HEK293 (cell line): ENCODE measurements at regions not wholly inside any gene's neighbourhood (a gene's known extent, or its start where the extent isn't known, plus 50 kb on each side); places are given as distances from the start of the nearest gene placed in this dataset.
A peak's percentile ranks its signal among the peaks of the same experiment; 100 is the strongest.
"Not testable (repeated sequence)": the region's sequence is repeated elsewhere in the genome, so short reads cannot be mapped to it uniquely, and the experiment has no call there.

Experiments
- CTCF ChIA-PET: fragments of 350-600 bp; formaldehyde crosslinking; extraction: SDS; loops from one replicate; lab custom pipeline; 2021; ENCODE audit warnings: antibody characterized with exemption; lab: Yijun Ruan, JAX
- POLR2A ChIA-PET: fragments of 300-600 bp; formaldehyde crosslinking; extraction: SDS; loops from one replicate; lab custom pipeline; 2020; ENCODE audit warnings: antibody characterized with exemption, inconsistent platforms; lab: Yijun Ruan, JAX
- H3K27ac ChIP-seq: fragments of 200-500 bp; sonication (Bioruptor generic); 2 replicates; pipeline ENCODE4 v1.5.1; 2014; ENCODE audit warnings: low read depth, low read length, control low read depth, inconsistent platforms; ENCODE audit errors: extremely low read depth
- H3K36me3 ChIP-seq, 2 experiments: fragments of 200-500 bp in 1 of 2; sonication (Bioruptor generic) in 1 of 2; 1 replicate in 1 of 2; 2 replicates in 1 of 2; pipeline ENCODE4 v1.5.1; 2014 to 2017; ENCODE audit warnings: inconsistent platforms in 2 of 2, low read length in 2 of 2; ENCODE audit not compliant: control insufficient read depth in 2 of 2, insufficient read depth in 1 of 2
- H3K4me1 ChIP-seq: fragments of 200-500 bp; sonication (Bioruptor generic); 2 replicates; pipeline ENCODE4 v1.5.1; 2014; ENCODE audit warnings: mild to moderate bottlenecking, low read length, inconsistent platforms; ENCODE audit not compliant: control insufficient read depth, insufficient read depth
- H3K4me3 ChIP-seq: 2 replicates; pipeline ENCODE4 v1.5.1; 2011; ENCODE audit warnings: low read depth, mild to moderate bottlenecking, control low read depth, low read length, moderate library complexity
- H3K9me3 ChIP-seq: fragments of 200-500 bp; sonication (Bioruptor generic); 2 replicates; pipeline ENCODE4 v1.5.1; 2014; ENCODE audit warnings: low read depth, low read length, inconsistent platforms; ENCODE audit not compliant: control insufficient read depth, insufficient read depth
- BCL11A ChIP-seq: fragments of 450-650 bp; formaldehyde crosslinking; IDR thresholded peaks from 2 replicates; pipeline ENCODE4 v1.5.1; 2016; ENCODE audit warnings: low read depth, missing biosample characterization, missing genetic modification characterization
- BCL11B ChIP-seq: fragments of 450-650 bp; formaldehyde crosslinking; IDR thresholded peaks from 2 replicates; pipeline ENCODE4 v1.5.1; 2016; ENCODE audit warnings: low read depth, missing biosample characterization, missing genetic modification characterization
- PATZ1 ChIP-seq: fragments of 450-650 bp; formaldehyde crosslinking; IDR thresholded peaks from 2 replicates; pipeline ENCODE4 v1.5.1; 2016; ENCODE audit warnings: missing biosample characterization, missing genetic modification characterization
- PRDM10 ChIP-seq: fragments of 450-650 bp; formaldehyde crosslinking; IDR thresholded peaks from 2 replicates; pipeline ENCODE4 v1.5.1; 2016; ENCODE audit warnings: missing biosample characterization, missing genetic modification characterization
- PRDM6 ChIP-seq: fragments of 450-650 bp; formaldehyde crosslinking; IDR thresholded peaks from 2 replicates; pipeline ENCODE4 v1.5.1; 2017; ENCODE audit warnings: missing biosample characterization, missing genetic modification characterization
- SALL2 ChIP-seq: fragments of 450-650 bp; formaldehyde crosslinking; IDR thresholded peaks from 2 replicates; pipeline ENCODE4 v1.5.0; 2017; ENCODE audit warnings: missing biosample characterization, mild to moderate bottlenecking, missing genetic modification characterization, borderline replicate concordance
- ZBTB6 ChIP-seq: fragments of 450-650 bp; formaldehyde crosslinking; IDR thresholded peaks from 2 replicates; pipeline ENCODE4 v1.5.1; 2017; ENCODE audit warnings: missing biosample characterization, missing genetic modification characterization
- ZNF132 ChIP-seq: fragments of 450-650 bp; formaldehyde crosslinking; IDR thresholded peaks from 2 replicates; pipeline ENCODE4 v1.5.1; 2017; ENCODE audit warnings: missing biosample characterization, missing genetic modification characterization, borderline replicate concordance
- ZNF26 ChIP-seq: fragments of 450-650 bp; formaldehyde crosslinking; IDR thresholded peaks from 2 replicates; pipeline ENCODE4 v1.5.1; 2016; ENCODE audit warnings: missing biosample characterization, missing genetic modification characterization
- ZNF350 ChIP-seq: fragments of 450-650 bp; formaldehyde crosslinking; IDR thresholded peaks from 2 replicates; pipeline ENCODE4 v1.5.0; 2017; ENCODE audit warnings: missing biosample characterization, mild to moderate bottlenecking, missing genetic modification characterization
- ZNF670 ChIP-seq: fragments of 450-650 bp; formaldehyde crosslinking; IDR thresholded peaks from 2 replicates; pipeline ENCODE4 v1.5.1; 2016; ENCODE audit warnings: missing biosample characterization, missing genetic modification characterization, low read depth
- ZNF747 ChIP-seq: fragments of 450-650 bp; formaldehyde crosslinking; IDR thresholded peaks from 2 replicates; pipeline ENCODE4 v1.5.1; 2016; ENCODE audit warnings: missing biosample characterization, missing genetic modification characterization
- ZNF785 ChIP-seq: fragments of 450-650 bp; formaldehyde crosslinking; IDR thresholded peaks from 2 replicates; pipeline ENCODE4 v1.5.1; 2016; ENCODE audit warnings: missing biosample characterization, missing genetic modification characterization

GRCh38 chr5:110985882-110986281 lies 85.6 kb upstream of the TSLP start:
- H3K4me1 ChIP-seq, H3K36me3 ChIP-seq, POLR2A ChIA-PET, H3K4me3 ChIP-seq, H3K9me3 ChIP-seq, CTCF ChIA-PET, H3K27ac ChIP-seq: not testable (repeated sequence)
- TF ChIP-seq PRDM10 (tag by site-specific recombination): 0 out of 2 replicates have a peak, but pooled peaks have one; percentile 33

- POLR2A ChIA-PET, H3K9me3 ChIP-seq, H3K36me3 ChIP-seq, CTCF ChIA-PET, H3K4me3 ChIP-seq, H3K27ac ChIP-seq, H3K4me1 ChIP-seq: not testable (repeated sequence)
Observed at GRCh38 chr5:110987573-110987972, 83.9 kb upstream of the TSLP start.

GRCh38 chr5:110996742-110997141 lies 74.8 kb upstream of the TSLP start:
- ChIA-PET CTCF (no interaction called here), POLR2A (no interaction called here)
- Histone ChIP-seq H3K36me3 (no peaks in the 10 kb centered on the region), H3K9me3 (no peaks in the 10 kb centered on the region), H3K4me1 (no peaks in the 10 kb centered on the region), H3K27ac (no peak overlapping the region), H3K4me3 (no peak overlapping the region)
- TF ChIP-seq BCL11B (tag by site-specific recombination) (no peak), ZNF350 (tag by site-specific recombination) (peak; percentile 47; the same call in 1 of the 2 replicates)

GRCh38 chr5:111002036-111002435 lies 69.5 kb upstream of the TSLP start:
- TF ChIP-seq ZNF670 (tag by site-specific recombination): no peak
- TF ChIP-seq ZNF26 (tag by site-specific recombination): no peak
- POLR2A ChIA-PET: no interaction called here
- CTCF ChIA-PET: interaction anchor here (0.6 kb wide), 1 partner anchor 74 kb away, joined by 5 read pairs; no protein-coding TSS in a partner anchor
- H3K9me3 ChIP-seq: no peaks in the 10 kb centered on the region
- no peaks in the 10 kb centered on the region for H3K4me1 ChIP-seq
- H3K36me3 ChIP-seq: no peaks in the 10 kb centered on the region
- no peak overlapping the region for H3K4me3 ChIP-seq
- no peak overlapping the region for H3K27ac ChIP-seq

GRCh38 chr5:111003623-111004022 lies 67.9 kb upstream of the TSLP start:
- no peak overlapping the region for H3K27ac ChIP-seq
- H3K4me3 ChIP-seq: no peak overlapping the region
- CTCF ChIA-PET: no interaction called here
- H3K4me1 ChIP-seq: no peaks in the 10 kb centered on the region
- no peaks in the 10 kb centered on the region for H3K36me3 ChIP-seq
- POLR2A ChIA-PET: no interaction called here
- no peaks in the 10 kb centered on the region for H3K9me3 ChIP-seq
- no peak for TF ChIP-seq BCL11A (tag by site-specific recombination)
- TF ChIP-seq SALL2 (tag by site-specific recombination): no peak
- TF ChIP-seq PRDM6 (tag by site-specific recombination): no peak
- TF ChIP-seq ZNF132 (tag by site-specific recombination): no peak
- no peak for TF ChIP-seq ZNF785 (tag by site-specific recombination)
- no peak for TF ChIP-seq ZNF747 (tag by site-specific recombination)
- no peak for TF ChIP-seq PATZ1 (tag by site-specific recombination)
- TF ChIP-seq ZBTB6 (tag by site-specific recombination): no peak
